Hematopoietic multipotent progenitor cell treated with erythropoietin and hydrocortisone succinate and interleukin-3 and kit ligand, for 6 days (in vitro differentiated cells): ENCODE measurements at regions not wholly inside any gene's neighbourhood (a gene's known extent, or its start where the extent isn't known, plus 50 kb on each side); places are given as distances from the start of the nearest gene placed in this dataset.

Experiments used
- DNase-seq: peaks from one replicate; pipeline ENCODE4 v3.0.0-alpha.2; 2015

GRCh38 chr5:166293892-166294291, 1997.6 kb upstream of the WWC1 start:
- peak; percentile 23 for DNase-seq

- DNase-seq = no peak
Measured at GRCh38 chr5:166302166-166302565, 1989.3 kb upstream of the WWC1 start.

- no peak for DNase-seq
Measured at GRCh38 chr5:166317425-166317824, 1974.0 kb upstream of the WWC1 start.

- no peak for DNase-seq
Measured at GRCh38 chr5:166320920-166321480, 1970.4 kb upstream of the WWC1 start.

- no peak for DNase-seq
Measured at GRCh38 chr5:166324372-166324771, 1967.1 kb upstream of the WWC1 start.

- no peak for DNase-seq
Measured at GRCh38 chr5:166329149-166329800, 1962.2 kb upstream of the WWC1 start.

- no peak for DNase-seq
Measured at GRCh38 chr5:166330036-166330435, 1961.4 kb upstream of the WWC1 start.

- DNase-seq = no peak
Measured at GRCh38 chr5:166331521-166331920, 1959.9 kb upstream of the WWC1 start.

- DNase-seq = no peak
Measured at GRCh38 chr5:166338801-166339200, 1952.6 kb upstream of the WWC1 start.

- DNase-seq = no peak
Measured at GRCh38 chr5:166340039-166340438, 1951.4 kb upstream of the WWC1 start.

GRCh38 chr5:166341740-166342337, 1949.6 kb upstream of the WWC1 start:
- DNase-seq = peak; percentile 4

- no peak for DNase-seq
Measured at GRCh38 chr5:166342402-166342801, 1949.0 kb upstream of the WWC1 start.

- no peak for DNase-seq
Measured at GRCh38 chr5:166346726-166347374, 1944.6 kb upstream of the WWC1 start.

GRCh38 chr5:166349046-166349445, 1942.4 kb upstream of the WWC1 start:
- no peak for DNase-seq

- no peak for DNase-seq
Measured at GRCh38 chr5:166353580-166353979, 1937.9 kb upstream of the WWC1 start.

- no peak for DNase-seq
Measured at GRCh38 chr5:166354332-166354731, 1937.1 kb upstream of the WWC1 start.

GRCh38 chr5:166356096-166356495, 1935.3 kb upstream of the WWC1 start:
- DNase-seq = no peak

- no peak for DNase-seq
Measured at GRCh38 chr5:166358127-166358830, 1933.2 kb upstream of the WWC1 start.

- DNase-seq = no peak
Measured at GRCh38 chr5:166363087-166363760, 1928.2 kb upstream of the WWC1 start.

- no peak for DNase-seq
Measured at GRCh38 chr5:166365164-166365563, 1926.3 kb upstream of the WWC1 start.

- DNase-seq = no peak
Measured at GRCh38 chr5:166367391-166367790, 1924.1 kb upstream of the WWC1 start.

- no peak for DNase-seq
Measured at GRCh38 chr5:166369346-166369745, 1922.1 kb upstream of the WWC1 start.

- no peak for DNase-seq
Measured at GRCh38 chr5:166369807-166370206, 1921.6 kb upstream of the WWC1 start.
